Panc1 (cell line): ENCODE measurements at regions not wholly inside any gene's neighbourhood (a gene's known extent, or its start where the extent isn't known, plus 50 kb on each side); places are given as distances from the start of the nearest gene placed in this dataset.

ENCODE experiments used
- ATAC-seq: fragments of 200-7000 bp; cut with Tn5 transposase; 2 replicates; pipeline ENCODE4 v1.9.1; 2020; ENCODE audit warnings: mild to moderate bottlenecking, moderate library complexity
- BruUV-seq: library from RNA; stranded (reverse); fragments of 400-500 nt; replicated peaks from 2 replicates; lab custom pipeline; 2021; lab: Mats Ljungman, UMichigan
- CTCF ChIA-PET: fragments of 300-600 bp; sonication (Branson Sonifier 250); formaldehyde crosslinking; loops from one replicate; lab custom pipeline; 2022; ENCODE audit warnings: antibody characterized with exemption; lab: Charles Lee
- POLR2A ChIA-PET: fragments of 300-600 bp; sonication (Branson Sonifier 250); formaldehyde crosslinking; loops from one replicate; lab custom pipeline; 2022; ENCODE audit warnings: antibody characterized with exemption; lab: Charles Lee
- DNase-seq: peaks from one replicate; pipeline ENCODE4 v3.0.0-alpha.2; 2010; ENCODE audit warnings: low read depth, low spot score
- H3K27ac ChIP-seq: 2 replicates; pipeline ENCODE4 v1.5.1; 2011; ENCODE audit warnings: mild to moderate bottlenecking, low read length, inconsistent platforms
- H3K27me3 ChIP-seq: fragments of 200-500 bp; sonication (Bioruptor generic); 2 replicates; pipeline ENCODE4 v1.6.0; 2014; ENCODE audit warnings: low read length, inconsistent platforms; ENCODE audit not compliant: control insufficient read depth, insufficient read depth
- H3K36me3 ChIP-seq: fragments of 200-500 bp; sonication (Bioruptor generic); 2 replicates; pipeline ENCODE4 v1.5.1; 2014; ENCODE audit warnings: inconsistent platforms, mild to moderate bottlenecking, low read length, moderate library complexity; ENCODE audit not compliant: control insufficient read depth, insufficient read depth
- H3K4me1 ChIP-seq: 2 replicates; pipeline ENCODE4 v1.5.1; 2011; ENCODE audit warnings: inconsistent platforms, mild to moderate bottlenecking, low read length, moderate library complexity; ENCODE audit not compliant: control insufficient read depth, insufficient read depth
- H3K4me3 ChIP-seq, 2 experiments: 2 replicates each; pipeline ENCODE4 v1.5.1; 2011 to 2012; ENCODE audit warnings: low read depth in 2 of 2, low read length in 2 of 2, mild to moderate bottlenecking in 2 of 2, inconsistent platforms in 1 of 2, moderate library complexity in 1 of 2
- H3K9me3 ChIP-seq: fragments of 200-500 bp; sonication (Bioruptor generic); 2 replicates; pipeline ENCODE4 v1.5.1; 2014; ENCODE audit warnings: low read depth, mild to moderate bottlenecking, inconsistent platforms, low read length, moderate library complexity; ENCODE audit not compliant: control insufficient read depth, insufficient read depth
- CTCF ChIP-seq: fragments of 450-650 bp; IDR thresholded peaks from 2 replicates; pipeline ENCODE4 v1.5.1; 2017; ENCODE audit warnings: mild to moderate bottlenecking
- POLR2AphosphoS5 ChIP-seq: IDR thresholded peaks from 2 replicates; pipeline ENCODE4 v1.6.1; 2012; ENCODE audit warnings: mild to moderate bottlenecking, low read depth, low read length, moderate library complexity
- REST ChIP-seq, 2 experiments: IDR thresholded peaks; 2 replicates each; pipeline ENCODE4 v1.6.1; 2011 to 2012; ENCODE audit warnings: low read depth in 2 of 2, control low read depth in 1 of 2, low read length in 1 of 2, mild to moderate bottlenecking in 1 of 2, moderate library complexity in 1 of 2; ENCODE audit not compliant: insufficient read depth in 1 of 2
- SIN3A ChIP-seq: IDR thresholded peaks from 2 replicates; pipeline ENCODE4 v1.6.1; 2012; ENCODE audit warnings: low read depth, mild to moderate bottlenecking, low read length, moderate library complexity, borderline replicate concordance; ENCODE audit not compliant: insufficient read depth
- TCF7L2 ChIP-seq: IDR thresholded peaks from 2 replicates; pipeline ENCODE4 v1.6.1; 2011; ENCODE audit warnings: mild to moderate bottlenecking, low read depth, low read length, inconsistent platforms
- in situ Hi-C: cut with HindIII; loops from 2 replicates; pipeline ENCODE4 v1.10.0; 2016; ENCODE audit warnings: low sequenced_read_pairs, low pct_unique_long_range_greater_than_20kb
- intact Hi-C: fragments of 100-400 bp; cut with micrococcal nuclease; formaldehyde crosslinking; loops from one replicate; pipeline ENCODE4 v1.10.0; 2022; ENCODE audit not compliant: unreplicated experiment

GRCh38 chr2:106575955-106576354 is 88.8 kb downstream of the CD8B2 start:
- POLR2A ChIA-PET, result no interaction called here
- CTCF ChIA-PET, result interaction anchor here (0.7 kb wide), 1 partner anchor 510 kb away, joined by 6 read pairs; no protein-coding TSS in a partner anchor
- H3K27me3 ChIP-seq, result no peaks in the 10 kb centered on the region; the same call in 1 of the 2 replicates
- H3K9me3 ChIP-seq, result no peaks in the 10 kb centered on the region
- BruUV-seq, result no TSS peak
- no peaks in the 10 kb centered on the region for H3K36me3 ChIP-seq
- no peak overlapping the region for H3K27ac ChIP-seq
- DNase-seq, result no peak
- H3K4me3 ChIP-seq, result no peak overlapping the region
- no peak for ATAC-seq
- no peaks in the 10 kb centered on the region for H3K4me1 ChIP-seq
- TF ChIP-seq TCF7L2 (no peak), POLR2AphosphoS5 (no peak), SIN3A (no peak), REST (IDR thresholded peaks at IDR 0.05; ENCODE audit: insufficient read depth in 1 of 2, low read depth in 2 of 2, low read length in 1 of 2) (no peak)
- intact Hi-C loops, result no loop called here
- in situ Hi-C loops, result no loop called here

GRCh38 chr2:106577255-106577651 is 90.1 kb downstream of the CD8B2 start:
- no peaks in the 10 kb centered on the region for H3K36me3 ChIP-seq
- no peak overlapping the region for H3K27ac ChIP-seq
- H3K27me3 ChIP-seq, result peaks cover 7% of the 10 kb centered on the region; the same call in 1 of the 2 replicates
- TF ChIP-seq TCF7L2 (no peak), CTCF (no peak), SIN3A (no peak), REST (IDR thresholded peaks at IDR 0.05; ENCODE audit: insufficient read depth in 1 of 2, low read depth in 2 of 2, low read length in 1 of 2) (no peak), POLR2AphosphoS5 (no peak)
- ChIA-PET CTCF (no interaction called here), POLR2A (interaction anchor here (0.7 kb wide), 1 partner anchor 703 kb away, joined by 3 read pairs; no protein-coding TSS in a partner anchor)
- no peak for DNase-seq
- peaks cover 3% of the 10 kb centered on the region; the same call in 1 of the 2 replicates for H3K4me1 ChIP-seq
- H3K4me3 ChIP-seq, result no peak overlapping the region
- no TSS peak for BruUV-seq
- intact Hi-C loops, result no loop called here
- no peak for ATAC-seq
- in situ Hi-C loops, result no loop called here
- H3K9me3 ChIP-seq, result no peaks in the 10 kb centered on the region
